ENCODE measurements at regions not wholly inside any gene's neighbourhood (a gene's known extent, or its start where the extent isn't known, plus 50 kb on each side); places are given as distances from the start of the nearest gene placed in this dataset.

GRCh38 chr6:39999006-39999867 lies 65.0 kb upstream of the MOCS1 start:
- no peak for TF ChIP-seq CTCF (IDR thresholded peaks at IDR 0.05)

DNA sequence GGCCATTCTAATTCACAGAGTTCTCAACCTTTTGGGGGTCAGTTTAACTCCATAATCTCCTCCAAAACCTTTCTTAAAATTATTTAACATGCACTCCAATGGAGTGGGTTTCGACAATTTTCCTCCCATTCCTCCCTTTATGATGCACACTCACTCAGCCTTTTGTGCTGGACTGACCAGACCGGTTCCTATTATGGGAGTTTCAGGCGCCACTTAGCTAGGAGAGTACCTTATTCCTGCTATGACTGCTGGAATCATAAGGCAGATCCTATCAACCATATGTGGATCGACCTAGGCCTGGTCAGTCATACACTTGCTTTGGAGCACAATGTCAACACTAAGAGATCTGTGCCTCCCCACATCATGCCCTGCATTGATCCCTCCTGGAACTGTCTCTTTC lies 63.9 kb upstream of the MOCS1 start:
- TF ChIP-seq CTCF (IDR thresholded peaks at IDR 0.05), result no peak

DNA sequence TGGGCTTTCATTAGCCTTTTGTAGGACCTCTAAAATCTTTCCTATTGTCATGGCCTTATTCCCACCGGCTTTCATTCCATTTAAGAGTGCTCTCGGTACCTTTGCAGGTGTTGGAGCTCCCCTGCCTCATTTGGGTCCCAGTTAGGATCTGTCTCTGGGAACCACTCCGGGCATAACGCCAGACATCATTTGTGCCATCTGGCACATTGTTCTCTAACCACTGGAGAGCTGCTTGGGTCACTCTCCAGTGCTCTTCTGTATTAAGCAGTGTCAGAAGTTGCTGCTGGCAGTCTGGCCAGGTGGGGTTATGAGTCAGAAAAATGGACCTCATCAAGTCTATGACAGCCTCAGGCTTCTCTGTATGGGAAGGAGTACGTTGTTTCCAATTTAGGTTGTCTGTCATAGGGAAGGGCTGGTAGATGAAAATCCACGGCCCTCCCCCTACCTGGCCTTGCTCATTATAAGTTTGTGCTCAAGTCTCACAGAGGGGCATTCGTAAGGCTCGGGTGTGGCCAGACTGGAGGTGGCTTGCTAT lies 62.9 kb upstream of the MOCS1 start:
- no peak for TF ChIP-seq CTCF (IDR thresholded peaks at IDR 0.05)

DNA sequence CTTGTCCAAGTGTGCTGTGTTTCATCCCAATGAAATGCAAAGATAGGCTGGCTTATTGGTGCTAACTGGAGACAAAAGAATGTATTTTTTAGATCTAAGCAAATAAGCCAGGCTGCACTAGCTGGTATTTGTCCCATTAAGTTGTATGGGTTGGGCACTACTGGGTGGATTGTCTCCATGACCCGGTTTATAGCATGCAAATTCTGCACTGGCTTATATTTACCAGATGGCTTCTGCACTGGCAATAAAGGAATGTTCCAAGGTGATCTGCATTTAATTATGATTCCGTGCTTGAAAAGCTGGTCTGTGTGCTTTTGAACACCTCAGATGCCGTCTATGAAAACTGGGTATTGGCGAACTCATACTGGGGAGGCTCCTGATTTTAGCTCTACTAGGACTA lies 61.4 kb upstream of the MOCS1 start:
- no peak for TF ChIP-seq CTCF (IDR thresholded peaks at IDR 0.05)

DNA sequence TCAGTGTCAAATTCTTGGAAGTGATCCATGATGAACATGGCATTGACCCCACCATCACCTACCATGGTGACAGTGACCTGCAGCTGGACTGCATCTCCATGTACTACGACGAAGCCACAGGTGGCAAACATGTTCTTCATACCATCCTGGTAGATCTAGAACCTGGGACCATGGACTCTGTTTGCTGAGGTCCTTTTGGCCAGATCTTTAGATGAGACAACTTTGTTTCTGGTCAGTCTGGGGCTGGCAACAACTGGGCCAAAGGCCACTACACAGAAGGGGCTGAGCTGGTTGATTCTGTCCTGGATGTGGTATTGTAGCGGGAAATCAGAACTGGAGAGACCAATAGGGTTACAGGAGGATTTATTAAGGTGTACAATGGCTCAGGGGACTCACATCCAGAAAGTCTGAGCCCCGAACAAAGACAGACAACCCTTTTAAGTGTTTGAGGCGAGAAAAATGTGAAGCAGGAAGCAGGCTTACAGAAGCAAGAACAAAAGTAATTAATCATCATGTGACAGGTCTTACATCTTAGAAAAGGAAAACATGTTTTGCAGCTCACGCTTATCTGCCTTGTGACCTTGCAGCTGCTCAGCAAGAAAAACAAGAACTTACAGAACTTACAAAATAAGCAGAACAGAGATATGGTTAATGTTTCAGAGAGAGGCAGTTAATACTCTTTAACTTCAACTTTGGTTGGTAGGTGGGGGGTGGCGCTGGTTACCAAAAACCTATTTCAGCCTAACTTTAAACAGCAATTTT lies 58.8 kb upstream of the MOCS1 start:
- TF ChIP-seq CTCF (IDR thresholded peaks at IDR 0.05), result no peak
